ENCODE measurements at regions not wholly inside any gene's neighbourhood (a gene's known extent, or its start where the extent isn't known, plus 50 kb on each side); places are given as distances from the start of the nearest gene placed in this dataset.

- no peak for FAIRE-seq
- Histone ChIP-seq H3K79me1 (ENCODE audit: low read depth, low read length) (no peaks in the 10 kb centered on the region), H3K9me3 (ENCODE audit: insufficient read depth in 2 of 2, low read depth in 1 of 2, low read length in 1 of 2) (no peaks in the 10 kb centered on the region), H3K36me3 (ENCODE audit: control insufficient read depth in 2 of 4, insufficient read depth in 4 of 4, low read length in 3 of 4) (no peaks in the 10 kb centered on the region), H2AK5ac (ENCODE audit: low read depth, low read length) (no peak overlapping the region), H3K4ac (replicated peaks; ENCODE audit: insufficient read length, low read depth, low read length) (no peak overlapping the region), H3K9ac (replicated peaks in 1 of 4; ENCODE audit: extremely low read depth in 1 of 4, low read depth in 3 of 4, low read length in 3 of 4) (no peak overlapping the region), H3K56ac (replicated peaks; ENCODE audit: insufficient read length, low read depth, low read length) (no peak overlapping the region), H3K27ac (ENCODE audit: low read depth, low read length) (no peak overlapping the region), H3K27me3 (replicated peaks in 1 of 4; ENCODE audit: control insufficient read depth in 3 of 4, extremely low read depth in 1 of 4, insufficient read depth in 3 of 4, low read length in 3 of 4) (no peaks in the 10 kb centered on the region), H3K23ac (ENCODE audit: insufficient read length) (no peak overlapping the region), H2AFZ (ENCODE audit: low read length) (no peak overlapping the region), H3K18ac (ENCODE audit: extremely low read depth, low read length) (no peak overlapping the region), H2BK12ac (ENCODE audit: low read depth, low read length) (no peak overlapping the region), H3K23me2 (ENCODE audit: low read depth, low read length) (no peaks in the 10 kb centered on the region), H4K20me1 (replicated peaks in 1 of 2; ENCODE audit: control insufficient read depth in 1 of 2, insufficient read depth in 2 of 2, low read length in 2 of 2) (no peaks in the 10 kb centered on the region), H2BK20ac (ENCODE audit: low read length) (no peak overlapping the region), H3K4me3 (ENCODE audit: extremely low read depth in 1 of 4, insufficient read depth in 2 of 4, low read depth in 3 of 4, low read length in 4 of 4) (no peak overlapping the region), H4K5ac (ENCODE audit: insufficient read length, low read depth, low read length) (no peak overlapping the region), H4K91ac (replicated peaks; ENCODE audit: insufficient read length, low read length) (no peak overlapping the region), H3K79me2 (ENCODE audit: control insufficient read depth in 1 of 2, insufficient read depth in 2 of 2, low read length in 2 of 2) (no peaks in the 10 kb centered on the region), H3K4me2 (ENCODE audit: insufficient read depth in 1 of 2, low read depth in 2 of 2, low read length in 2 of 2) (no peak overlapping the region), H2BK15ac (ENCODE audit: low read length) (no peak overlapping the region), H2BK5ac (ENCODE audit: low read depth, low read length) (no peak overlapping the region), H3K4me1 (replicated peaks in 1 of 4; ENCODE audit: control insufficient read depth in 3 of 4, insufficient read depth in 4 of 4, low read length in 3 of 4) (peaks cover 0 to 4% (median 0%) of the 10 kb centered on the region in 4 experiments; a peak in 3 of 7 replicates), H2BK120ac (replicated peaks; ENCODE audit: low read depth, low read length) (no peak overlapping the region), H4K8ac (ENCODE audit: extremely low read depth, insufficient read depth, low read length) (no peak overlapping the region; the same call in 1 of the 2 replicates), H3K14ac (ENCODE audit: insufficient read length) (no peak overlapping the region)
- POLR2A ChIA-PET (ENCODE audit: partially characterized antibody), result no interaction called here
- CTCF ChIA-PET (ENCODE audit: partially characterized antibody), result no interaction called here
- DNase-seq (ENCODE audit: low read depth in 1 of 2, low spot score in 2 of 2), result no peak
- WGBS, 2 experiments (ENCODE audit: extremely low coverage in 1 of 2, insufficient coverage in 1 of 2, insufficient read length in 1 of 2, insufficient replicate concordance in 2 of 2, low coverage in 1 of 2, low lambda C conversion rate in 2 of 2, missing lambda C conversion rate in 1 of 2), result 94% methylated on average over 2 of the region's 2 CpGs; no CpG with 5 or more reads in 1 of the 2 experiments
- TF ChIP-seq BRCA1 (IDR thresholded peaks at IDR 0.05; ENCODE audit: low read depth, low read length), result no peak
- no peak for TF ChIP-seq CHD7 (IDR thresholded peaks at IDR 0.05; ENCODE audit: insufficient replicate concordance, low read length)
These were observed 113.4 kb upstream of the ATXN3L start for GRCh38 chrX:13433298-13433605.

All from H1 (cell line).